ENCODE measurements at regions not wholly inside any gene's neighbourhood (a gene's known extent, or its start where the extent isn't known, plus 50 kb on each side); places are given as distances from the start of the nearest gene placed in this dataset.

GRCh38 chr16:6616746-6617145 is 715.9 kb upstream of the RBFOX1 start:
- no peaks in the 10 kb centered on the region for H3K27me3 ChIP-seq (ENCODE audit: control insufficient read depth, low read length)
- no peaks in the 10 kb centered on the region for H3K79me2 ChIP-seq (ENCODE audit: control insufficient read depth, low read length)
- H3K9me2 ChIP-seq (replicated peaks; ENCODE audit: control insufficient read depth, low read length): no peaks in the 10 kb centered on the region
- no peaks in the 10 kb centered on the region for H3K9me3 ChIP-seq (ENCODE audit: control insufficient read depth, insufficient read depth, low read length)
- no peak overlapping the region for H3K4me2 ChIP-seq (ENCODE audit: low read length)
- no peak overlapping the region for H3K27ac ChIP-seq (ENCODE audit: low read depth, low read length)
- TF ChIP-seq CTCF (IDR thresholded peaks at IDR 0.05; ENCODE audit: low read depth, low read length, poor library complexity, severe bottlenecking) (no peak), EZH2phosphoT487 (IDR thresholded peaks at IDR 0.05; ENCODE audit: borderline replicate concordance, low read length) (no peak)
- no peaks in the 10 kb centered on the region for H4K20me1 ChIP-seq (ENCODE audit: control insufficient read depth, insufficient read depth, low read depth, low read length)
- H3F3A ChIP-seq (ENCODE audit: control insufficient read depth, insufficient read depth): no peaks in the 10 kb centered on the region
- H3K4me3 ChIP-seq (ENCODE audit: low read length): no peak overlapping the region
- no peaks in the 10 kb centered on the region for H3K36me3 ChIP-seq (ENCODE audit: control insufficient read depth, low read length)
- no peaks in the 10 kb centered on the region for H3K4me1 ChIP-seq (ENCODE audit: control insufficient read depth, low read length)

- Histone ChIP-seq H3K36me3 (ENCODE audit: control insufficient read depth, low read length) (no peaks in the 10 kb centered on the region), H3K4me2 (ENCODE audit: low read length) (no peak overlapping the region), H3K27me3 (ENCODE audit: control insufficient read depth, low read length) (no peaks in the 10 kb centered on the region), H3K4me1 (ENCODE audit: control insufficient read depth, low read length) (no peaks in the 10 kb centered on the region), H3K9me3 (ENCODE audit: control insufficient read depth, insufficient read depth, low read length) (no peaks in the 10 kb centered on the region), H3K79me2 (ENCODE audit: control insufficient read depth, low read length) (no peaks in the 10 kb centered on the region), H3K4me3 (ENCODE audit: low read length) (no peak overlapping the region), H3K27ac (ENCODE audit: low read depth, low read length) (no peak overlapping the region), H3F3A (ENCODE audit: control insufficient read depth, insufficient read depth) (no peaks in the 10 kb centered on the region), H4K20me1 (ENCODE audit: control insufficient read depth, insufficient read depth, low read depth, low read length) (no peaks in the 10 kb centered on the region), H3K9me2 (replicated peaks; ENCODE audit: control insufficient read depth, low read length) (no peaks in the 10 kb centered on the region)
- no peak for TF ChIP-seq CTCF (IDR thresholded peaks at IDR 0.05; ENCODE audit: low read depth, low read length, poor library complexity, severe bottlenecking)
Measured at GRCh38 chr16:6615636-6616035, 717.0 kb upstream of the RBFOX1 start.

- no peak overlapping the region for H3K4me2 ChIP-seq (ENCODE audit: low read length)
- no peaks in the 10 kb centered on the region for H3K4me1 ChIP-seq (ENCODE audit: control insufficient read depth, low read length)
- no peaks in the 10 kb centered on the region for H3F3A ChIP-seq (ENCODE audit: control insufficient read depth, insufficient read depth)
- no peaks in the 10 kb centered on the region for H3K36me3 ChIP-seq (ENCODE audit: control insufficient read depth, low read length)
- H3K27ac ChIP-seq (ENCODE audit: low read depth, low read length): no peak overlapping the region
- no peaks in the 10 kb centered on the region for H3K79me2 ChIP-seq (ENCODE audit: control insufficient read depth, low read length)
- H4K20me1 ChIP-seq (ENCODE audit: control insufficient read depth, insufficient read depth, low read depth, low read length): no peaks in the 10 kb centered on the region
- H3K4me3 ChIP-seq (ENCODE audit: low read length): no peak overlapping the region
- no peaks in the 10 kb centered on the region for H3K27me3 ChIP-seq (ENCODE audit: control insufficient read depth, low read length)
- H3K9me3 ChIP-seq (ENCODE audit: control insufficient read depth, insufficient read depth, low read length): no peaks in the 10 kb centered on the region
- no peaks in the 10 kb centered on the region for H3K9me2 ChIP-seq (replicated peaks; ENCODE audit: control insufficient read depth, low read length)
- no peak for TF ChIP-seq EZH2phosphoT487 (IDR thresholded peaks at IDR 0.05; ENCODE audit: borderline replicate concordance, low read length)
- no peak for TF ChIP-seq CTCF (IDR thresholded peaks at IDR 0.05; ENCODE audit: low read depth, low read length, poor library complexity, severe bottlenecking)
Measured at GRCh38 chr16:6611535-6611934, 721.1 kb upstream of the RBFOX1 start.

GRCh38 chr16:6605490-6605889 is 727.2 kb upstream of the RBFOX1 start:
- H3K36me3 ChIP-seq (ENCODE audit: control insufficient read depth, low read length): no peaks in the 10 kb centered on the region
- no peak for TF ChIP-seq CTCF (IDR thresholded peaks at IDR 0.05; ENCODE audit: low read depth, low read length, poor library complexity, severe bottlenecking)
- no peak for TF ChIP-seq EZH2phosphoT487 (IDR thresholded peaks at IDR 0.05; ENCODE audit: borderline replicate concordance, low read length)
- no peaks in the 10 kb centered on the region for H3K9me3 ChIP-seq (ENCODE audit: control insufficient read depth, insufficient read depth, low read length)
- no peak overlapping the region for H3K4me2 ChIP-seq (ENCODE audit: low read length)
- H3K27ac ChIP-seq (ENCODE audit: low read depth, low read length): no peak overlapping the region
- H4K20me1 ChIP-seq (ENCODE audit: control insufficient read depth, insufficient read depth, low read depth, low read length): no peaks in the 10 kb centered on the region
- H3K4me1 ChIP-seq (ENCODE audit: control insufficient read depth, low read length): no peaks in the 10 kb centered on the region
- H3K9me2 ChIP-seq (replicated peaks; ENCODE audit: control insufficient read depth, low read length): no peaks in the 10 kb centered on the region
- no peak overlapping the region for H3K4me3 ChIP-seq (ENCODE audit: low read length)
- H3F3A ChIP-seq (ENCODE audit: control insufficient read depth, insufficient read depth): no peaks in the 10 kb centered on the region
- H3K79me2 ChIP-seq (ENCODE audit: control insufficient read depth, low read length): no peaks in the 10 kb centered on the region
- H3K27me3 ChIP-seq (ENCODE audit: control insufficient read depth, low read length): no peaks in the 10 kb centered on the region
